NCI-H2196 treated with DMSO at 0.1 percent for 48 hours (cell line): ENCODE measurements at regions not wholly inside any gene's neighbourhood (a gene's known extent, or its start where the extent isn't known, plus 50 kb on each side); places are given as distances from the start of the nearest gene placed in this dataset.

ENCODE experiments used
- DNase-seq: peaks from one replicate; lab custom pipeline; 2025; ENCODE audit not compliant: unreplicated experiment; lab: John Stamatoyannopoulos, UW

GRCh38 chr2:19785447-19785846 lies 116.3 kb downstream of the TTC32 start:
- DNase-seq, result no peak

DNA sequence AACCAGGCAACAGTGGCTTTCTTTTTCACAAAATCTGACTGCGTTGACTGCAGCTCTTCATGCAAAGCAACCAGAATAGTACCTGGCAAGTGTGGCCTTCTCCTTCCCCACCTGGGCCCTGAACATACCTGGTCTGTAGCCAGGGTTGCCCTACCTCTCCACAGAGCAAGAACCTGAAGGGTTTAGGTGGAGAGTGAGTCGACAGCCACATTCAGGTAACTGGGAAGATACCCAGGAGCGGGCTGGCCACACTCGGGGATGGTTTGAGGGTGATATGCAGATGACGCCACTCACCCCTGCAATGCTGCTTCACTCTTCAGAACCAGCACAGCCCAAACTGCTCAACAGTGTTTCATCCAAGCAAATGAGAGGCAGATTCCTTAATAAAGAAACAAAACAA lies 117.3 kb downstream of the TTC32 start:
- no peak for DNase-seq

GRCh38 chr2:19783935-19784334 lies 117.8 kb downstream of the TTC32 start:
- no peak for DNase-seq

DNA sequence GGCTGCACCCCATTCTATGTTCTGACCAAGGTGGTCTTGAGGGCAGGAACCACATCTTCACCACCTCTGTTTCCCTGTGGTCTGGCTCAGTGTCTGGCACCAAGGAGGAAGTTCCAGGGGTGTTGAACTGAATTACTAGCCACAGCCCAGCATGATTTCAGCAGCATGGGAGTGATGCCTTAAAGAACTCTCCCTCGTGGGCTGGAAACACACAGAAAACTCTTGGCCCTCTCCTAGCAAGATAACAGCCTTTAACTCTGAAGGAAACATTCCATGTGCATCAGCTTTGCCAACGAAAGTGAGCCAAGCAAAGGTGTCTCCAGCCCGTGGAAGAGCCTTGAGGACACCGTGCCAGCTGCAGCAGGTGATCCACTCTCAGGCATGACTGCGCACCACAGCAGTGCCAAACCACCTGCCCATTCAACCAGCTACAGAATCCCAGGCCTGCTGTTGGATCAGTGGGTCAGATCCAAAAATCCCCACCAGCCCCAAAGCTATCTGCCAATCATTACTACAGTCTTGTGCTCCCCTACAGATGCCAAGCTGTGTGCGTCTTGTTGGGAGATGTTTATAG lies 124.8 kb downstream of the TTC32 start:
- DNase-seq, result no peak

- DNase-seq, result no peak
Observed at GRCh38 chr2:19775838-19776237, 125.9 kb downstream of the TTC32 start.

- DNase-seq, result no peak
Observed at GRCh38 chr2:19775315-19775714, 126.5 kb downstream of the TTC32 start.

- no peak for DNase-seq
Observed at GRCh38 chr2:19774805-19775176, 127.0 kb downstream of the TTC32 start.

DNA sequence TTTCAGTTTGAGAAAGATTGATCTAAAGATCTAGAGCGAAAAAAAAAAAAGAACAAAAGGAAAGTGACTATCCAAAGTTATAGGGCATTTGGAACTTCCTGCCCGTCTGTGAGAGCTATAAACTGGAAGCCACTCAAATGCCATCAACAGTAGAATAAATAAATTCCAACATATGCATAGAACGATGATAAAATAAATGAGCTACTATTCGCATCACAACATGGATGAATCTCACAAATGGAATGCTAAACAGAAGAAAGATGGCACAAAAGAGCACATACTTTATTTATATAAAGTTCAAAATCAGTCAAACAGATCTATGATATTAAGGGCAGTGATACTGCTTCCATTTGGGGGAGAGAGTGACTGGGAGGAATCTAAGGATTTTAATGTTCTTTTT lies 128.8 kb downstream of the TTC32 start:
- no peak for DNase-seq

GRCh38 chr2:19769513-19769912 lies 132.3 kb downstream of the TTC32 start:
- no peak for DNase-seq

DNA sequence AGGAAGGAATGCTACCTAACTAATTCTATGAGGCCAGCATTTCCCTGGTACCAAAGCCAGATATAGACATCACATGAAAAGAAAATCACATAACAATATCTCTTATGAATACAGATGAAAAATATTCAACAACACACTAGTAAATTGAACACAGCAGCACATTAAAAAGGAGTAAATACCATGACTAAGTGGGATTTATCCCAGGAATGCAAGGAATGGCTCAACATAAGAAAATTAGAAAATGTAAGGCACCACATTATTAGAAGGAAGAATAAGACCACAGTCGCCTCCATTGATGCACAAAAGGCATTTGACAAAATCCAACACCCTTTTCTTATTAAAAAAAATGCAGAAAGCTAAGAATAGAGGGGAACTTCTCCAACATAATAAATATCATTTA lies 133.9 kb downstream of the TTC32 start:
- DNase-seq, result no peak

- DNase-seq, result no peak
Observed at GRCh38 chr2:19764998-19765397, 136.8 kb downstream of the TTC32 start.

GRCh38 chr2:19763731-19764130 lies 138.1 kb downstream of the TTC32 start:
- DNase-seq, result no peak

DNA sequence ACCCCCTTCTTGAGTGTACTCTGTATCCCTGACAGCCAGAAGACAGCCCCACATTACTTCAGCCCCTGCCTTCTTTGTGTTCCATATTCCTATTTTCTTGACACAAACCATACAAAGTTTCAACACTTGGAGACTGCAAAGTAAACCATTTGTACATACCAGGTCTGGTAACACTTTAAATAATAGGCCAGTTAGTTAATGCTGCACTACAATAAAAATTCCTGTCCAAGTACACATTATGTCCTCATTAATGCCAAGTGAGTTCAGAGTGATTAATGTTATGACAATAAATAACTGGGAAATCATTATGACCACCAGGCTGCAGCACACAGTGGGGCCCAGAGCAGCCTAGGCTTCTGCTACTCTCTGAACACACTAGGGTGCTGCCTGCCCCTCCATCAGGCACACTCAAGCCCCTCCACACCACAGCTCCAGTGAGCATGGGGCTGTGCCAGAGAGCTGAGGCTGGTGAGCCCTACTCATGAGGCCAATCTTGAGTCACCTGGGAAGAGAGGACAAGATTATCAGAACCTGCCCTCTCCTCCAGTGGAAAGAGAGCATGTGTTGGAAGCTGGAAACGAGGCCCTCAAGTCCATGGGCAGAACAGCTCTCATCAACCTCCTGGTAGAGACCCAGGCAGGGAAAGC lies 138.7 kb downstream of the TTC32 start:
- DNase-seq, result no peak

DNA sequence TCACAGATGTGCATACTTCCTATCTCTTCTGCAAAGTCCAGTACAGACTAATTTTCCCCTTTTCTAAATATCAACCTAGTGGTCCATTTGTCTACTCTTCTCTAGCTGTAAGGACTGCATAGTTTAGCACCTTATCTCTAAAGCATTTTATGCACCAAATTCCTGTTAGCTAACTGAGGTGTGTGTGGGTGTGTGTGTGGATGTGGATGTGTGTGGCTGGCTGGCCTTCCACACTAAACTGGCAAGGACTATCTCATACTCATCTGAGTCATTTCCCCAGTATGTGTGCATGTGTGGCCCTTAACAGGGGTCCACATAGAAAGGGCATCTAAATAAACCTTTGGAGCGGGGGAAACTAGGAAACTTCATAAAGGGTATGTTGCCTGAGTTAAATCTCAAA lies 139.6 kb downstream of the TTC32 start:
- no peak for DNase-seq

DNA sequence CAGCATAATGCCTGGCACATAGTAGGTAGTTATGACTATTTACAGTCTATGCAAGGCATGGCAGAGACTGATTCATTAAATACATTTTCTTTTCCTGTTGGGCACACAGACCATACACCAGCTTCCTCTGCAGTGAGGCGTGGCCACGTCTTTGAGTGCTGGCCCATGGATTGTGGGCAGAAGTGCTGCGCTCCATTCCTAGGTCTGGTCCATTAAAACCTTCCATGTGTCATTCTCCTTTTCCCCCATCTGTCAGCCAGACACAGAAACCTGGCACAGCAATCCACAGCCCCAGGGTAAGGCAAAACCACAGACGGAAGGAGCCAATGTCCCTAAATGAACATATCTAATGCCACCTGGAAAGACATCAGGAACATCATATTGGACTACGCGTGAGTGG lies 141.9 kb downstream of the TTC32 start:
- DNase-seq, result no peak

- no peak for DNase-seq
Observed at GRCh38 chr2:19758658-19759057, 143.1 kb downstream of the TTC32 start.

GRCh38 chr2:19757586-19757985 lies 144.2 kb downstream of the TTC32 start:
- DNase-seq, result no peak

DNA sequence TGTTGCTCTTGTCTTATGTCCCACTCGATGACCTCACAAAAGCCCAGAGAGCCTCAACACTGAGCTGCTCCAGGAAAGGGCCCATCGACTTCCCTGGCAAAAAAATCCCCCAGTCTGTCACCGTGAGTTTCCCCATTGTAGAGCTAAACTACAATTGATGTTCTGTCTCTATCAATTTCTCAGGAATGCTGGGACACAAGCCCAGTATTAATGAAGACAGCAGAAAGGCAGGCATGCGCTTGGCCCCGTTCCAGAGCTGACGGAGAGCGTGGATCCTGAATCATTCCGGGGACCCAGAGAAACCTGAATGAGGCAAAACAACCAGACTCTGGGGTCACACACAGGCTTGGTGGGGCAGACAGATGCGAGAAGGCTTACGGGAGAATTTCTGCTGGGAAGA lies 146.9 kb downstream of the TTC32 start:
- no peak for DNase-seq

DNA sequence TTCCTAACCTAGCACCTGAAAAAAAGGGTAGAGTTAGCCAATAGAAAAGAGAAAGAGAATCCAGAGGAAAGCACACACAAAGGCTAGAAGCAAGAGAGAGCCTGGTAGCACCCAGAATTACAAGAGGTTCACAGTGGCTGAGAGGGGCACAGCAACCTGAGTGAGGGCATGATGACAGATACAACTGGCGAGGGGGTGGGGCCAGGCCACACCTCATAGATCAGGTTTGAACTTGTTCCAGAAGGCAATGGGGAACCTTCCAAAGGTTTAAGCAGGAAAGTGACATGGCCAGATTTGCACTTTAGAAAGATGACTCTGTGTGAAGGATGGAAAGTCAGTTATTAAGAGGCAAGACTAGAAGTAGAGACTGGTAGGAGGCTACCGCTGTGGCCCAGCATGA lies 148.0 kb downstream of the TTC32 start:
- no peak for DNase-seq

GRCh38 chr2:19753314-19753713 lies 148.5 kb downstream of the TTC32 start:
- DNase-seq, result no peak

- no peak for DNase-seq
Observed at GRCh38 chr2:19752500-19752899, 149.3 kb downstream of the TTC32 start.

DNA sequence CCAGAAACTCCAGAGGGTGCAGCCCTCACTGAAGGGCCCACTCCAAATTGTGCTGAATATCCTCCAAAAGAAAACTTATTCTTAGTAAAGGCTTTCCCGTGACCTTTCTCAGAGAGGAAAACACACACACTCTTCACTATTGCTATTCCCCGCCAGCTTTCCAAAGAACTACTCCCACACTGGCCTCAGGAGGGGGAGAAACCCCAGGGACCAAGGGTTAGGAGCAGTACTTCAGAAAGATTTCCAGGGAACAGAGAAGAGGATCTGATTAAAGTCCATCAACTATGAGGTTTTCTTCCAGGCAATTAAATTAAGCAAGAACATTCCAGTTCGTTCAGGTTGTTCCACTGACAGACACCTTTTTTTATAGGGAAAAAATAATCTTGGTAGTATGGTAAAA lies 150.2 kb downstream of the TTC32 start:
- DNase-seq, result no peak

DNA sequence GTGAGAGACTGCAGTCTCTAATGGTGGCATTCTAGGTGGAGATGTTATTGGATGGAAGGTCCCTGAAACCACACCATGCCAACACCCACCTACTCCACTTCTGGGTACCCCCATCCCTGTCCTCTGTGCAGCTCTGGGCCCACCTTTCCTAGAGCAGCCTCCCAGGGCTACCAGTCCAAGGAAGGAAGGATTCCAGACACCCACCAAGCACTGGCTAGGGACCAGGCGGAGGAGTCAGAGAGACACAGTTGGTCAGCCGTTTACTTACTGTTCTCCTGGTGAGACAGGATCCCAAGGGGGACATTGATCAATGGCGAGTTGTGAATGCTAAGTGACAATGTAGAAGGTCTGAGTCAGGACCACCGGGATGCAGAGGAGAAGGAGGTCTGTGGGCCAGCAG lies 151.6 kb downstream of the TTC32 start:
- no peak for DNase-seq
